HG03045 (cell line): ENCODE measurements at regions not wholly inside any gene's neighbourhood (a gene's known extent, or its start where the extent isn't known, plus 50 kb on each side); places are given as distances from the start of the nearest gene placed in this dataset.

Experiments used
- ATAC-seq: cut with Tn5 transposase; IDR thresholded peaks from one replicate; pipeline ENCODE4 v1.9.1; 2021; ENCODE audit warnings: mild to moderate bottlenecking, moderate library complexity; ENCODE audit not compliant: unreplicated experiment

DNA sequence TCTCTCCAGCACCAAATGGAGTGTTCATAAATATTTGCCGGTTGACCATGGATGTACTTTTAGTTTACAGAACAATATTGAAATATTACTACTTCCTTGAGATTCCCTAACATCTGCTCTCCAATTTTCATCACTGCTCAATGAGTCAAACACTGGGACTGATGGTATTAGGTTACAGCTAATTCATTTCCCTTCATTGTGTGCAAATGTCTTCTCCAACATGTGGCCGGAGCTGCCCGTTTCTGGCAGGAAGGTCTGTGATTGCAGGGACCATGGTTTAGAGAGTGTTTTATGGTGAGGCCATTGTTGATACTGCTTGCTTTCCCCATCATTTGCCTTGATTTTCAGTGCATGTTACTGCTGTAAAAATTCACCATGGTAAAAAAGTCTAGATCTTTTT lies 209.3 kb downstream of the HS3ST3B1 start:
- ATAC-seq: no peak

DNA sequence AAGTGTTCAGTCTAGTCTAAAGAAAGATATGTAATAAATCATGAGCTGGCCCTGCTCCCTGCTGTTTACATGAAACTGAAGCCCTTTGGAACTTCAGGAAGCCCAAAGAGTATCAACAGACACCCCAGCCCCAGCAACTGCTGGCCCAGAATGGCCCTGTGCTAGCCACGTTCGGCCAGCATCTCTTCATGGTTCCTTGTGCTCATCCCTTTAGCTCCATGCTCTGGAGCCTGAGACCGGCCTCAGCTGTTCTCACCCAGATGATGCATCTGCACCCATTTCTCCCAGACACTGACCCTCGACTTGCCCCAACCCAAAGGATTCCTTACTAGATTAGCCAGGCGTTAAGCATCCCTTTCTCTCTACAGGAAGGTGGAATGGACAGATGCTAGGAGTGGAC lies 207.3 kb downstream of the HS3ST3B1 start:
- no peak for ATAC-seq

DNA sequence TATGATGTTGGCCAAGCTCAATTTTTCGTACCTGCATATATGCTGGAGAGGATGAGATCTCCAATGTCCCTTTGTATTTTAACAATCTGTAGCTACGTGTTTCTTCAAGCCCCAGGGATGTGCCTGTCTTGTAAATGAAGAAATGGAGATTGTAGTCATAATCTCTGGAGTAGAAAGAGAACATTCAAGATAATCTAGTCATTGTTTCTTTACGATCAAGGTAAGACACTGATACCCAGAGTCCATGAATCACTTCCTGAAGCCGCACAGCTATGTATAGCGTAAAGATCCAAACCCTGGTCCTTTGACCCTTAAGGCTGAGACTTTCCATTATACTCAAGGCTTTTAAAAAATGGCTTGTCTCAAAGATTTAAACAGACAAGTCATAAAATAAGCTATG lies 205.5 kb downstream of the HS3ST3B1 start:
- no peak for ATAC-seq

DNA sequence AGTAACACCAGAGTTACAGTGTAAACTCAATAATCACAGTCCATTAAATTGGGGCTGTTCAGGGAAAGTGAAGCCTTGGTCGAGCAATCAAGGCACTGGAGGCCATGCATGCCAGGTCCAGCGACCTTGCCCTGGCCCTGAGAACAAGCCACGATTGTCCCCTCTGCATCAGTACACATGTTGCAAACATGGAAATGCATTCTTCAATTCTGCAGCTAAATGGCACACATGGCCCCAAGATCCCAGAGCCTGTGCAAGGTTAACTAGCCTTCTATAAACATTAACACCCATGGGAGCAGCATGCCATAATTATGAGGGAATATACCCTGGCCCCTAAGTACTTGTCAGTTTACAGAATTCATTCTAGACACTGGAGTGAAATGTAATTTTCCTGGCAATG lies 204.7 kb downstream of the HS3ST3B1 start:
- no peak for ATAC-seq

DNA sequence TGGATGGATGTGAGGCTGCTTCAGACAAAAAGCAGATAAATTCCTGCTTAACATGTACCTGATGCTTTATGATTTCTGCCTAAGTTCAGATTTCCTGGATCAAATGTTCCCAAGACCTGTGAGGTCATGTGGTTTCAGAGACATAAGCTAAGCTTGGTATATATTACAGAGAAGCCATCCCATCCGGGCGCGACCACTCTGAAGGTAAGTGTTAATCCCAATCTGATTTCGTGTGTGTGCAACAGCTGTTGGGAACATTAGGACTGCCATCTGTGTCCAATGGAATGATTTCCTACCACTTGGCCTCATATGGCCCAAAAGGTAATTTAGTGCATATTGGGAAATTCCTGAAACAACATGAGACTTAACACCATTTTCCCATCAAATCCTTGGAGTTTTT lies 199.1 kb downstream of the HS3ST3B1 start:
- no peak for ATAC-seq

DNA sequence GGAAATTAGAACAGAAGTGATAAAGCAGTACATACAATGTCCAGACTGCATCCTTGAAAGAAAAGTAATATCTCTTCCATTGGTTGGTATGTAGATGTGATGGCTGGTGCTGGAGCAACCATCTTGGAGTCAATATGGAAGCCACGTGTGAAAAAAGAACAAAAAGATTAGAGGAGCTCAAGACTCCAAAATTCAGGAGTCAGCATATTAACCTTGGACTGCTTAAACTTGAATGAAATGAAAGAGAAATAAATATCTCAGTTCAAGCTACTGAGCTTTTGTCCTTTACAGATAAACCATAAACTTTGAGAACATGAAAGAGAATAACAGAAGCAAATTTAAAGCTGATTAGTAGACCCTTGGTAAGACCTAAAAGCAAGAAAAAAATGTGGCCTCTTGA lies 197.9 kb downstream of the HS3ST3B1 start:
- no peak for ATAC-seq

DNA sequence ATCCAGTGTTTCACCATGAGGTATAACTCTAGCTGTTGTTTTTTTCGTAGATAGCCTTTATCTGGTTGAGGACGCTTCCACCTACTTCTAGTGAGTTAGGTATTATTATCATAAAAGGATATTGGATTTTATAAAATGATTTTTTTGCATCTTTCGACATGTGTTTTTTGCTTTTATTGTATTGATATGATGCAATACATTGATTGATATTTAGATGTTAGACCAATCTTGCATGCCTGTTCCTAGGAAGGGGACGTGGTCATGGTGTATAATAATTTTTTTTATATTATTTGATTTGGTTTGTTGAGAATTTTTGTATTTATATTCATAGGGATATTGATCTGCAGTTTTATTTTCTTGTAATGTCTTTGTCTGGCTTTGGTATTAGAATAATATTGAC lies 193.3 kb downstream of the HS3ST3B1 start:
- no peak for ATAC-seq

DNA sequence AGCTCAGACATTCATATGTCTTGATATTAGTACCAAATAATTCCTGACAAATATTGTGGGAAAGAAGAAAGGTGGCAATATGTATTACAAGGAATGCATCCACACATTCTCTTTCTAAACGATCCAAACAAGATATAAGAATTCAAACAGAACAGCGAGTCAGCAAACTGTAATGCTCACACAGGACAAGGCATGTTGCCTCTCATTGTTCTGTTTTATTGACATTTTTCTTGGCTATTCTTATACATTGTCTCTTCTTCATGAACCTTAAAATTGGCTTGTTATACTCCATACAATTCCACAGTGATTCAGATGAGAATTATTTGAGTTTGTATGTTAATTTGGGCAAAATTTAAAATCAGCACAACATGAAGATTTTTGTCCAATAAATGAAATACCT lies 189.1 kb downstream of the HS3ST3B1 start:
- ATAC-seq: no peak

DNA sequence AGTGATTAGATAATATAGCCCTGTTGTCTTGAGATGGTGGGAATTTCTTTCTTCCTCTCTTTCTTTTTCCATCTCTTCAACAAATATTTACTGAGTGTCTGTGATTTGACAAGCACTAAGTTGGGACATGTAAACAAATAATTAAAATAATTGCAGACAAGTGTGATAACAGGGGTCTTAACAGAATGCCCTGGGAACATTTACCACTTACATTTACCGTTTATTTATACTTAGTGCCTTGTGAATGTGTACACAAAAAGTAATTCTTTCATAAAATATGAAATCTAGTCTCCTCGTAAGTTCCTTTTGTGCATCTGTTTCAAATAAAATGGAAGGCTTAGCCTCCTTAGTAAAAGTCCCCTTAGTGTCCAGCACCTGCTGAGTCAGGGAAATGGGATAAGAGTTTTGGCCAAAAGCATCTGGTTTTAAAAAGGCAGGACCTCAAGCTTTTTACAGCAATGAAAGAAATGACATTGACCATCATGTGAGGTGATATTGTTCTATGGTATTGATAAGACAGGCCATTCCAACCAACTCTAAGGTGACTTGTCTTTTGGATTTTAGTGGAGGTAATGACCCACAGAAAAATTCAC lies 188.2 kb downstream of the HS3ST3B1 start:
- no peak for ATAC-seq

DNA sequence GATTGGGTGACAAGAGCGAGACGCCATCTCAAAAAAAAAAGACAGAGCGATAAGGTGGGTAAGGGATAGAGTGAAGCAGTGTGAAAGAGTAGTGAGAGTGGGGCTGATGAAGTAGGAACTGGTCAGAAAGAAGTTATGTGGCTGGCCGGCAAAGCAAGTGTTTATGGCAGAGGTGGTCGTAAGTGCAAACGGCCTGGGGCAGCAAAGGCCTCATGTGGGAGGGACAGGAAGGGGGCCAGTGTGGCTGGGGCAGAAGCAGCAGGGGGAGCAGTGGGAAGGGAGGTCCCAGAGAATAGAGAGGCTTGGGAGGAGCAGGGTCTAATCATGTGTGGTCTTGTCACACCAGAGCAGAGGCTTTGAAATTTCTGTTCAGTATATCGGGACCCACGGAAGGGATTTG lies 186.2 kb downstream of the HS3ST3B1 start:
- no peak for ATAC-seq

DNA sequence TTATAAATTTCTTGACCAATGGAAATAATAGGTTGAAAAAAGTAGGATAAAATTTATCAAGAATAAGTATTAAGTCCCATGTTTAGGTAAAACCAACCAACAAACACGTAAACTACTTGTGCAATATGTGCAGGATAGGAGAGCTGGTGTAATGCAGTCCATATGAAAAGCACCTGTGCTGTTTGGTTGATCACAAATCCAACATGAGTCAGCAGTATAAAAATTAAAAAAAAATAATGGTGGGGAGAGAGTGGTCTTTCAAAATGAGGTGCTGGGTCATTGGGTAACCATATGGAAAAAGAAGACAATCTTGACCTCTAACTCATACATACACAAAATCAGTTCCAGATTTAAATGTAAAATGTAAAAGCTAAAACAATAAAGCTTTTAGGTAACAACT lies 181.8 kb downstream of the HS3ST3B1 start:
- ATAC-seq: no peak

DNA sequence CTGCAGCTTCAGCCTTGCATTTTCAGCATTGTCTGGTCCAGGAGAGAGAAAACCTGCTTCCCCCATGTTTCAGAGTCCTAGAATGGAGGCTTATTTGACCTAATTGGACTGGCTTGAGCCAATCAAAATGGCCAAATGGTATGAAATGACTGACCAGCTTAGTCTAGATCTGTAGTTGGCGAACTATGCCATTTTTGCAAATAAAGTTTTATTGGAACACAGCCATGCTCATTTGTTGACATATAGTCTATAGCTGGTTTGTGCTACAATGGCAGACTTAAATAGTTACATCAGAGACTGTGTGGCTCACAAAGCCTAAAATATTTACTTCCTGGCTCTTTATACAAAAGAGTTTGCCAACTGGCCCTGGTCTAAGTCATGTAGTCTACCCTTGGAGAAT lies 180.8 kb downstream of the HS3ST3B1 start:
- no peak for ATAC-seq

DNA sequence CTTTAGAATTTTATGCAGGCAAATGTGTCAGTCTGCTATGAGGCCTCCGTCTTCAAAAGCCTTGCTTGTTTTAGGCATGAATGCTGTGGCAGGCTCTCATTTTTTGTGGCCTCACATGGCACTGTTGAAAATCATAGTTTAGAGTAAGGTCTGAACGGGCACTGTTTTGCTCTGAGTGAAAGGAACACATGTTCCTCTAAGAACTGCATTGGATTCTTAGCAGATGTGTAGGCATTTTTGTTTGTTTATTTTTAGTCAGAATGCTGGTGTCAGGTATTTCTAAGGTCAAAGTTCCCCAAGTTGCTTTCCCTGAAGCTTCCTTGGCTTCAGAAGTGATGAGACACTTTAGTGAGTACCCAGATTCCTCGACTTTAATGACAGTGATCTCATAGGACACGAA lies 173.7 kb downstream of the HS3ST3B1 start:
- ATAC-seq: no peak

DNA sequence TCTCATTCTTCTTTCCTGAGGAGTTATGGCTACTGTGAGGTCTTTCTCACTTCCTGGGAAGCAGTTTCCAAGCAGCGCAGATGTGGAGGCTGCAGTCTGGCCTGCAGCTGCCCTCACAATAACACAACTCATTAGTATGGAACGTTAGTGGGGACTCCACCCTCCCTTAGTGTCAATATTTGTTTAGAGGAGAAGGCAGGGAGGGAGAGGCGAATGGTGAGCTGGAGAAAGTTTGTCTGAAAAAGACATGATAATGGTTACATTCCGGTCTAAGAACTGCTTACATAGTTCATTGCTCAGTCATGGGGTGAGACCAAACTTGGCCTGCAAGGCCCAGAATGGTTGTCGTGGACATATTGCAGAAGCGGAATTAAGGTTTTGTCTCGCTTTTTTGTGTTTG lies 170.2 kb downstream of the HS3ST3B1 start:
- no peak for ATAC-seq

DNA sequence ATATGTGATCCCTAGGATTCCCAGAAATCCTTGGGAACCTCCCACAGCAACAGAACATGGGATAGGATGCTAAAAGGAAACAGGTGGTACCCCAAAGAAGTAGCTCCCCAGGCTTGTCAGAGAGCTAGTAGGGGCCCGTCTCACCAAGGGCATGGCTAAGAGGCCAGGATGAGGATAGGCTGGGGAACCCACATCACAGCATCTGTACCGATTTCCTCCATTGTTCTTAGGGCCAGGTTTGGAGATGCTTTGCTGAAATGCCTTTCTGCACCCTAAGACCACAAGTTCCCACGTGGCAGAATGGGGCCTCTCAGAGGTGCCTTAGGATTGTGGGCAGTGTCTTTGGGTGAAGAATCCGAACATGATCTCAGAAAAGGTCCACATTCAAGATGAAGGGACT lies 169.5 kb downstream of the HS3ST3B1 start:
- no peak for ATAC-seq

DNA sequence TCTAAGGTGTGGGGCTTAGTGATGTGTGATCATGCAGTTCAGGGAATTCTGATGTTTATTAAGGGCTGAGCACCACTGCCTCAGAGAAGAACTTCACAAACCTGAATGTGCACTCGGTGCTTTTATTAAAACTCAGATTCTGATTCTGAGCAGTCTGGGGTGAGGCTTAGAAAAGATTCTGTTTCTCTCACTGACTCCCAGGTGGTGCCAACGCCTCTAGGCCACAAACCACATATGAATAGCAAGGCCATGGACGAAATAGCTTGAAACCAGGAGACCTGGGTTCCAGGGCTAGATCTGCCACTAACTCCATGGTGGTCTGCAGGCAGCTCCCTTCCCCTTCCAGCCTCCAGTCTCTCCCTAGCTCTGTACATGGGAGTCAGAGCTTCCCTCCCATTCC lies 169.1 kb downstream of the HS3ST3B1 start:
- no peak for ATAC-seq

DNA sequence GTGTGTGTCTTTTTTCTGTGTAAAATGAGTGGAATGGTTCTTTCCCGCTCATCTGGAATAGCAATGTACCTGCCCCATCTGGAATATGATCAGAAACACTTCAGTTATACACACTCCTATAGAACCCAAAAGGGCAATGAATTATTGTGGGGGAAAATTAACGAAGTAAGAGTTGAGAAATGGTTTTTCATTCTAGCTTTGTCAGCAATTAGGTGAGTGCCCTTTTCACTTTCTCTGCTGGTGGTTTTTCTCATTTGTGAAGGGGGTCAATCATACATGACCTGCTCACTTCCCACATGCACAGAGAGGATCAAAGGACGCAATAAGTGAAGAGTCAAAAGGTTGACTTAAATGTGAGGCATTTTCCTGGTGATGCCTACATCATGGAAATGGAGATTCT lies 168.0 kb downstream of the HS3ST3B1 start:
- ATAC-seq: no peak

DNA sequence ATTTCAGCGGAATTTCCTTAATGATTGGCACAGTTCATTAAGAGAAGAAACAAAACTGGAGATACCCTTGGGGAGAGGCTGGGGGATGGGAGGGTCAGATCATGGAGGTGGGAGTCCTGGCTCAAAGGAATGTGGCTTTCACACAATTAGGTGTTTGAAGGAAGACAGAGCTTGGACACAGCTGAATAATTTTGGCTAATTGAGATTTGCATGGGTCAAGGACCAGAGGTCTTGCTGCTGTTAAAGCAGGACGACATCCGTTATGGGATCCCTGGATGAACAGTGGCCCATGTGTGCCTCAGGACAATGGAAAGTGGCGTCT lies 160.3 kb downstream of the HS3ST3B1 start:
- ATAC-seq: no peak

DNA sequence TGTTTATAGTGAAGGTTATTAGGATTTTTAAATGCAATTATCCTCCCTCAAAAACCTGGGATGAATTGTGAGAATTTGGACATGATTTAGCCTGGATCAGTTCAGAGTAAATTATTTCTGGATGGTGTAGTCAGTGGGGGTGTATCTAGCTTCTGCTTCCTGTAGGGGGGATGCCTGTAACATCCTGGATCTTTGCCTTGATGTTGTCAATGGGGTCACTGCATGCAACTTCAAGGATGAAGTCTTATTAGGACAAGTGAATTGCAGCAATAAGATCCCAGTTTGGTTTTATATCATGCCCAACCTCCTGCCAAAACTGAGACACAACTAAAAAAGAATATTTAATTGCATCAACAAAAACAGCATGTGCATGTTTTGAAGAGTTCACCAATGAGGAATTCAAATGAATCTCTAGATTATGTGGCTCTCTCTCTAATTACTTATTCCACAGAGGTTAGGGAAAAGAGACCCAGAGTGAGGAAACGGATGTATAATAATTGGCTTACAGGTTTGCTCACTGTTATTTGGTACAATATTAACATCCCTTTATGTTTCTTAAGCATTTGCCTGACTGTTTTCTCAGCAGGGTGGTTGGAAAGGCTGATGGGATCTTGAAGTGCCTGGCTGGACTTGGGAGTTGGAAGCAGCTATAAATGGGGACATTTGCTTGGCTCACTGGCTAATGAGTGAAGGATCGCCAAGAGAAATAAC lies 159.8 kb downstream of the HS3ST3B1 start:
- ATAC-seq: no peak

DNA sequence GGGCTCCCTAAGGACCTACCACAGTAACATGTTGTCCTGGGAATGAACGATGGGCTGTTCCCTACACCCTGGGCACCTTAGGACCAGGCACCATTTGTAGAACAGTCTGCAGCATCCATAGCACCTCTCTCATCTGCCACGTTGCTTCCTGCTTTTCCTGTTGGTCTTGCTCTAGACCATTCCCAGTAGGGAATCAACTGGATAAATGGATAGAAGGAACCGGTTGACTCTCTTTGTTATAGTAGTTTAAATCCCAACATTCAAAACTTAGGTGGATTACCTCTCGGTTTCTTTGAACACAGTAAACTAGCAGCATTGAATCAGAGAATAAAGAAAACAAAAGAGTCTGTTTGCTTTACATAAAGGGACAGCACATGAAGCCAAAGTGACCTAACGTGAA lies 159.1 kb downstream of the HS3ST3B1 start:
- no peak for ATAC-seq

DNA sequence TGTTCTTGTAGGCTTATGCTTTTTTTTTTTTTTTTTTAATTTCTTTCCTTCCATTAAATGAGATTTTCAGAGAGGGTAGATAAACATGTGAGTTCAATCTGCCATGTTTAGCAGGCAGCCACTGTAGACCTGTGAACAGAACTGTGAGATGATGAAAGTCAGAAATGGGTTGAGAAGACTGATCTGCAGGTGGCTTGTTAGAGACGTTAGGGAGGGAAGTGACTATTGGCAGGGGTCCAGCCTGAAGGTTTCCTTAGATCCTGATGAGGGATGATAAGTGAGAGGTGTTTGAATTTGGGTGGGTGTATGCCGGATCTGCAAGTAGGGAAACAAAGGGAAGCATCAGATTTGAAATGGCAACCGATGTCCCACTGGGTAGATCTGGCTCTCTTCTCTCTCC lies 157.8 kb downstream of the HS3ST3B1 start:
- no peak for ATAC-seq

DNA sequence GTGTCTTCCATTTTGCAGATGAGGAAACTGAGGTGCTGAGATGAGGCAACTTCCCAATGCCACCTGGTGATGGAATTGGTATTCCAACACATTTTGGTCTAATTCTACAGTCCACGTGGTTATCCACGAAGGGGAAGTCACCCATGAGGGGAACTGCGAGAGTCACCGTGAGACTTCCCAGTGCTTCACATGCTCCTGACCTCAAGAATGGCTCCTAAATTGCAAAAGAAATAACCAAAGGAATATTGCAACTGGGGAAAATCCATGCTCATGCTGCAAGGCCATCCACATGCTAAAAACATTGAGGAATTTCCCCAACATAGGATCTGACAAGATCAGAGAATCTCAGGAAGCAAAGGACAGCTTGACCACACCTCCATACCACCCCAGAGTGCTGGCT lies 153.9 kb downstream of the HS3ST3B1 start:
- ATAC-seq: no peak

DNA sequence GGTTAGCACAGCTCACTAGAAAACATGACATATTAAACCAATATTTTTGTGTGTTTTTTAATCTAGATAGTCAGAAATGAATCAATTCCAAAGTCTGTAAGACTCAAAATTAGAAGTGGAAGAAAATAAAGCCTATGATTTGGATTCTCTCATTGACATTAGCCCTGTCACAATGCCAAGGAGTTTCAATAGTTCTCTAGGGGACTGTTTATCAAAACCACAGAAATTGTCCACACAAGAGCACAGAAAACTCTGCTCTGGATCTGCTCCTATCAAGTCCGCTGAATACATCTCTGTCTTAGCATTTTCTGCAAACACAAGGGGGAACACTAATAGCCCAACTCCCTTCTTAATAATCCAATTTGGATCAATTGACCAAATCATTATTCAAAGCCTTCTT lies 152.0 kb downstream of the HS3ST3B1 start:
- ATAC-seq: no peak
